Activated naive CD4-positive, alpha-beta T cell treated with anti-CD3 and anti-CD28 coated beads, Interleukin-2, amount 50 U/mL, for 16 hours (primary cell): ENCODE measurements at regions not wholly inside any gene's neighbourhood (a gene's known extent, or its start where the extent isn't known, plus 50 kb on each side); places are given as distances from the start of the nearest gene placed in this dataset.
"Not testable (repeated sequence)": the region's sequence is repeated elsewhere in the genome, so short reads cannot be mapped to it uniquely, and the experiment has no call there.

Experiments used
- DNase-seq: peaks from one replicate; pipeline ENCODE4 v3.0.0-alpha.2; 2020

GRCh38 chr9:65449886-65450610 lies 165.0 kb upstream of the FOXD4L5 start:
- DNase-seq: not testable (repeated sequence)

- DNase-seq: no peak
Observed at GRCh38 chr9:65449423-65449822, 164.4 kb upstream of the FOXD4L5 start.

- not testable (repeated sequence) for DNase-seq
Observed at GRCh38 chr9:65447146-65447545, 162.1 kb upstream of the FOXD4L5 start.

- DNase-seq: not testable (repeated sequence)
Observed at GRCh38 chr9:65445991-65446390, 161.0 kb upstream of the FOXD4L5 start.

GRCh38 chr9:65444943-65445342 lies 159.9 kb upstream of the FOXD4L5 start:
- DNase-seq: no peak

GRCh38 chr9:65442116-65442515 lies 157.1 kb upstream of the FOXD4L5 start:
- DNase-seq: not testable (repeated sequence)

GRCh38 chr9:65441324-65441920 lies 156.4 kb upstream of the FOXD4L5 start:
- DNase-seq: not testable (repeated sequence)

GRCh38 chr9:65437724-65438123 lies 152.7 kb upstream of the FOXD4L5 start:
- no peak for DNase-seq

- DNase-seq: no peak
Observed at GRCh38 chr9:65435464-65435863, 150.5 kb upstream of the FOXD4L5 start.

GRCh38 chr9:65432722-65433323 lies 147.8 kb upstream of the FOXD4L5 start:
- DNase-seq: no peak

GRCh38 chr9:65432051-65432450 lies 147.0 kb upstream of the FOXD4L5 start:
- DNase-seq: no peak

GRCh38 chr9:65430221-65430620 lies 145.2 kb upstream of the FOXD4L5 start:
- no peak for DNase-seq

GRCh38 chr9:65427361-65427760 lies 142.4 kb upstream of the FOXD4L5 start:
- not testable (repeated sequence) for DNase-seq

- DNase-seq: not testable (repeated sequence)
Observed at GRCh38 chr9:65426813-65427212, 141.8 kb upstream of the FOXD4L5 start.

- no peak for DNase-seq
Observed at GRCh38 chr9:65426231-65426630, 141.2 kb upstream of the FOXD4L5 start.

- not testable (repeated sequence) for DNase-seq
Observed at GRCh38 chr9:65425183-65425582, 140.2 kb upstream of the FOXD4L5 start.

GRCh38 chr9:65424437-65424984 lies 139.5 kb upstream of the FOXD4L5 start:
- DNase-seq: not testable (repeated sequence)

GRCh38 chr9:65423691-65424436 lies 138.9 kb upstream of the FOXD4L5 start:
- not testable (repeated sequence) for DNase-seq

GRCh38 chr9:65422966-65423690 lies 138.1 kb upstream of the FOXD4L5 start:
- not testable (repeated sequence) for DNase-seq

GRCh38 chr9:65421486-65421885 lies 136.5 kb upstream of the FOXD4L5 start:
- DNase-seq: not testable (repeated sequence)

GRCh38 chr9:65420771-65421170 lies 135.8 kb upstream of the FOXD4L5 start:
- DNase-seq: no peak

- DNase-seq: not testable (repeated sequence)
Observed at GRCh38 chr9:65418966-65419365, 134.0 kb upstream of the FOXD4L5 start.
